ENCODE measurements at regions not wholly inside any gene's neighbourhood (a gene's known extent, or its start where the extent isn't known, plus 50 kb on each side); places are given as distances from the start of the nearest gene placed in this dataset.

DNA sequence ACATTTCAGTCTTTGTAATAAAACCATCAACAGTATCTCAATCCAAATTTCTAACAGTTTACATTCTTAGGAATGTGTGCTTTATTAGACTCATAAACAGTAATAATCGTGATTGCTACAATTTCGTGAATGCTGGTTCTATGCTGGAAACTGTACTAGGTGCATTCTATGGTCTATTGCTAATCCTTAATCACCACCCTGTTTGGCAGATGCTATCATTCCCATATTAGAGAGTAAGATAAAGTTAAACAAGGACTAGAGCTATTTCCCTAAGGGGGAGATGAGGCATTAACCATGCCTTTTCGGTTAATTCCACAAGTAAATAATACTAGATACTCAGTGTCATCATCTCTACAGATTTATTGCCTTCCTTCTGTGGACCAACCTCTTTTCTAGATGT lies 244.0 kb downstream of the PAX3 start:
- TF ChIP-seq MED1 (CRISPR knock-in tag; IDR thresholded peaks at IDR 0.05) (no peak), JDP2 (CRISPR knock-in tag; IDR thresholded peaks at IDR 0.05; ENCODE audit: borderline replicate concordance) (no peak), ZSCAN9 (CRISPR knock-in tag; IDR thresholded peaks at IDR 0.05; ENCODE audit: borderline replicate concordance) (no peak), ZBTB21 (CRISPR knock-in tag; IDR thresholded peaks at IDR 0.05) (no peak), SOX6 (IDR thresholded peaks at IDR 0.05) (no peak), SOX6 (CRISPR knock-in tag; IDR thresholded peaks at IDR 0.05) (no peak), ZNF720 (CRISPR knock-in tag; IDR thresholded peaks at IDR 0.05) (no peak), ZBTB46 (CRISPR knock-in tag; IDR thresholded peaks at IDR 0.05; ENCODE audit: borderline replicate concordance) (no peak), FOXA1 (IDR thresholded peaks at IDR 0.05) (no peak), FOXA1 (CRISPR knock-in tag; IDR thresholded peaks at IDR 0.05) (no peak), EP300 (IDR thresholded peaks at IDR 0.05; ENCODE audit: low read depth in 2 of 2, low read length in 2 of 2) (no peak), EP300 (CRISPR knock-in tag; IDR thresholded peaks at IDR 0.05; ENCODE audit: borderline replicate concordance) (no peak), ZBTB40 (IDR thresholded peaks at IDR 0.05) (no peak), ZBTB40 (CRISPR knock-in tag; IDR thresholded peaks at IDR 0.05) (no peak), POLR2AphosphoS5 (IDR thresholded peaks at IDR 0.05; ENCODE audit: low read depth, low read length) (no peak), ZNF414 (CRISPR knock-in tag; IDR thresholded peaks at IDR 0.05) (no peak)
- TF ChIP-seq, protein P1, sequence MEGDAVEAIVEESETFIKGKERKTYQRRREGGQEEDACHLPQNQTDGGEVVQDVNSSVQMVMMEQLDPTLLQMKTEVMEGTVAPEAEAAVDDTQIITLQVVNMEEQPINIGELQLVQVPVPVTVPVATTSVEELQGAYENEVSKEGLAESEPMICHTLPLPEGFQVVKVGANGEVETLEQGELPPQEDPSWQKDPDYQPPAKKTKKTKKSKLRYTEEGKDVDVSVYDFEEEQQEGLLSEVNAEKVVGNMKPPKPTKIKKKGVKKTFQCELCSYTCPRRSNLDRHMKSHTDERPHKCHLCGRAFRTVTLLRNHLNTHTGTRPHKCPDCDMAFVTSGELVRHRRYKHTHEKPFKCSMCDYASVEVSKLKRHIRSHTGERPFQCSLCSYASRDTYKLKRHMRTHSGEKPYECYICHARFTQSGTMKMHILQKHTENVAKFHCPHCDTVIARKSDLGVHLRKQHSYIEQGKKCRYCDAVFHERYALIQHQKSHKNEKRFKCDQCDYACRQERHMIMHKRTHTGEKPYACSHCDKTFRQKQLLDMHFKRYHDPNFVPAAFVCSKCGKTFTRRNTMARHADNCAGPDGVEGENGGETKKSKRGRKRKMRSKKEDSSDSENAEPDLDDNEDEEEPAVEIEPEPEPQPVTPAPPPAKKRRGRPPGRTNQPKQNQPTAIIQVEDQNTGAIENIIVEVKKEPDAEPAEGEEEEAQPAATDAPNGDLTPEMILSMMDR (CRISPR knock-in tag; IDR thresholded peaks at IDR 0.05): no peak

Data from HepG2 (cell line).